GM12873 (cell line): ENCODE measurements at regions not wholly inside any gene's neighbourhood (a gene's known extent, or its start where the extent isn't known, plus 50 kb on each side); places are given as distances from the start of the nearest gene placed in this dataset.

ENCODE experiments used
- TF ChIP-seq, protein P1 (sequence below): IDR thresholded peaks from 2 replicates; pipeline ENCODE4 v1.5.1; 2012; ENCODE audit warnings: low read depth, mild to moderate bottlenecking, moderate library complexity, low read length, control low read depth; ENCODE audit not compliant: insufficient read depth; ENCODE audit errors: missing control alignments

DNA sequence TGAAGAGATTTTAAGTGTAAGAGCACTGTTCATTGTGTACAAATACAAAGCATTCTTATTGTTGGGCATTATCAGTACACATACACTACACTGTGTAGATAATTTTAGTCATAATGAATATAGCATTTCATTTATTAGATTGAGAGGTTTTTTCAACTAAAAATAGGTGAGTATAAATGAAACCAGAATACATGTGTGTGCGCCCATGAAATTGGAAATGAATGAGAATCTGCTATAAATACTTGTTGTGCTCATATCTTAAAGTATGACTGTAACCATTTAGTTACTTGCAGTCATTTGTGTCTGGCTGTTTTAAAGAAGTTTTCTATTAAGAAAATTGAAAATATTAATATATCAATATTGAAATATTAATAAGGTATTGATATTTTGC lies 189.0 kb upstream of the MEF2C start:
- TF ChIP-seq, protein P1, sequence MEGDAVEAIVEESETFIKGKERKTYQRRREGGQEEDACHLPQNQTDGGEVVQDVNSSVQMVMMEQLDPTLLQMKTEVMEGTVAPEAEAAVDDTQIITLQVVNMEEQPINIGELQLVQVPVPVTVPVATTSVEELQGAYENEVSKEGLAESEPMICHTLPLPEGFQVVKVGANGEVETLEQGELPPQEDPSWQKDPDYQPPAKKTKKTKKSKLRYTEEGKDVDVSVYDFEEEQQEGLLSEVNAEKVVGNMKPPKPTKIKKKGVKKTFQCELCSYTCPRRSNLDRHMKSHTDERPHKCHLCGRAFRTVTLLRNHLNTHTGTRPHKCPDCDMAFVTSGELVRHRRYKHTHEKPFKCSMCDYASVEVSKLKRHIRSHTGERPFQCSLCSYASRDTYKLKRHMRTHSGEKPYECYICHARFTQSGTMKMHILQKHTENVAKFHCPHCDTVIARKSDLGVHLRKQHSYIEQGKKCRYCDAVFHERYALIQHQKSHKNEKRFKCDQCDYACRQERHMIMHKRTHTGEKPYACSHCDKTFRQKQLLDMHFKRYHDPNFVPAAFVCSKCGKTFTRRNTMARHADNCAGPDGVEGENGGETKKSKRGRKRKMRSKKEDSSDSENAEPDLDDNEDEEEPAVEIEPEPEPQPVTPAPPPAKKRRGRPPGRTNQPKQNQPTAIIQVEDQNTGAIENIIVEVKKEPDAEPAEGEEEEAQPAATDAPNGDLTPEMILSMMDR, result no peak

DNA sequence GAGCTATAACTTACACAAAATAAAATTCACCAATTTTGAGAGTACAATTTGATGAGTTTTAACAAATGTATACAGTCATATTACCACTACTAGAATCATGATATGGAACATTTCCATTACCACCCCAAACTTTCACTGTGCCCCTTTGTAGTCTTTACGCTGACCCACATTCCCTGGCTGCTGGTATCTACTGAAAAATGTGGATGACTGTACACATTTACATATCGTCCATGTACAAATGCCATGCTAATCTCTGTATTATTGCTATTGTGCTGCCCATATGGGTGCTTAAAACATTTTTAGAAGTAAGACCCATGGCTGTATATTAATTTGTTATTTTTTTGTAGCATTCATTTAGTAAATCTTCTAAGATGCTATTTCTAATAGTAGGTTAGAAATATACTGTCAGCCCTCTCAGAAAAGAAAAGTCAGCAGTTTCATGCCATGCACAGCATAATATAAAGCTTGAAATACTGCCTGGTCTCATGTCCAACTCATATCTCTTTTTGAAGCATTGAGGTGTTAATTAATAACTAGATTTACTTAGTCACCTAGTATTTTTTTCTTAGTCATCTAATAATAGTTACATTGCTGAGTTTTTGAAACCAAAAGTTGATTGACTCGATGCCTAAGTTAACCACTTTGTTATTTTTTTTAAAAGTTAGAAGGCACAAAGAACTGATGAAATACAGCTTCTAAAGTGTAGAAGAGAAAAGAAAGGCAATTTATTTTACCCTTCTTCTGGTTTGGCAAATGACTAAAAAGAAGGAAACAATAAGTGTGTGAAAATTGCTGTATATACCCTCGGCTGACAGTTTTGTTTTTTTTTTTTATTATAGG lies 188.3 kb upstream of the MEF2C start:
- TF ChIP-seq, protein P1, result no peak

DNA sequence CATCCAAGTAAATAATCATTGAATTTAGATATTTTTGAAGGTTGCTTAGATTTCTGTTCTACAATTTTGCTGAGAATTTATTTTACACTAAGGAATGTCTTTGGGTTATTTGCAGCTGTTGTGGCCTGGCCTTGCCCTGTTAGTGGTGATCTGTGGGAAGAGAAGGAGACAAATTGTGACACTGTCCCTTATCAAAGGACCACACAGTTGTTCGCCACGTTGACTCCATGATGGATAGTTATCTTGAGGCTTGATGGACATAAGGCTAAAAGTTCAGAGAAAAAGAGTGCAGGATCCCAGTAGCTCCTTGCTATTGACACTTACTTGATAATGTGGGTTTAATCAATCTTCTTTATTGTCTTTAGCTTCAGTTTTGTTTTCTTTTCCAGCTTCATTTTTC lies 186.6 kb upstream of the MEF2C start:
- TF ChIP-seq, protein P1, result no peak

DNA sequence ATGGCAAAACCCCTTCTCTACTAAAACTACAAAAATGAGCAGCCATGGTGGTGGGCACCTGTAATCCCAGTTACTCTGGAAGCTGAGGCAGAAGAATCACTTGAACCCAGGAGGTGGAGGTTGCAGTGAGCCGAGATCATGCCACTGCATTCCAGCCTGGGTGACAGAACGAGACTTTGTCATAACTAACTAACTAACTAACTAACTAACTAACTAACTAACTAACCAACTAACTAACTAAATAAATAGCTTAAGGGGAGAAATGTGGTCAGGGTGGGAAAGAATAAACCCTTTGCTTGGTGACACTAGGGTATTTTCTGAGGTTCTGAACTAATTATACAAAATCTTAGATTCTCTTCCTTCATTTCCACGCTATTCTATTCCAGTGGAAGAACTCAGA lies 184.4 kb upstream of the MEF2C start:
- TF ChIP-seq, protein P1, result no peak

DNA sequence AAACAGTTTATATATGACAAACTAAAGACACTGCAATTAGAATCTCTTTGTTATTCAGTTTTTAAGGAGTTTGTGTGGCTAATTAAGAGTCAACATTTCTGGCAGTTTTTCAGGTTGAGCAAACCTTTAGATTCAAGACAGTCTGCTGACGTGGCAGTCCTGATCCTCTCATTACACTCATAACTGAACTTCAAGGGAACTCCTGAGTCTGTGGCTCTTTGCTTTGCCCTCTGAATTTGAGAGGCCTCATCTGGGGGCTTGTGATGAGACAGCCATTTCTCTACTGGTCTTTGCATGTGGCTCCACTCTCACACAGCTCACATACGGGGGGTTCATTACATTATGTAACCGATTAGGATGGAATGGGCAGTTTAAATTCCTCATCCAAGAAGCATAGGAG lies 182.9 kb upstream of the MEF2C start:
- TF ChIP-seq, protein P1, result no peak

DNA sequence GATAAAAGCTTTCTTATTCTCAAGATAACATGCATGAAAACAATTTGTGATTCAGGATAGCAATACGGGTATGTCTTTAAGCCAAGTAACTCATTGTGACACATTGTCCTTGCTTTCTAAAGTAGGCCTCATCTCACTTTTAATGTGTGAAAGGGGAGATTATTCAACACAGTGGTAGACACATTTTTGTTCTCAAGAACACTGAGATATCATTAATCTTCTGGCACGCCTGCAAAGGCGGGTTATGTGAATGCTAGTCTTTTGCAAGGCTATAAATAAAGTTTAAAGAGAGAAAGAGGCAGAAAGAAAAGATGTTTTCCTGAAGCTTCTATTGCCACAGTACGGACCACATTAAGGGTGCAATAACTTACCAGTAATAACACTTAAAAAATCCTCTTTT lies 181.8 kb upstream of the MEF2C start:
- TF ChIP-seq, protein P1, result no peak

DNA sequence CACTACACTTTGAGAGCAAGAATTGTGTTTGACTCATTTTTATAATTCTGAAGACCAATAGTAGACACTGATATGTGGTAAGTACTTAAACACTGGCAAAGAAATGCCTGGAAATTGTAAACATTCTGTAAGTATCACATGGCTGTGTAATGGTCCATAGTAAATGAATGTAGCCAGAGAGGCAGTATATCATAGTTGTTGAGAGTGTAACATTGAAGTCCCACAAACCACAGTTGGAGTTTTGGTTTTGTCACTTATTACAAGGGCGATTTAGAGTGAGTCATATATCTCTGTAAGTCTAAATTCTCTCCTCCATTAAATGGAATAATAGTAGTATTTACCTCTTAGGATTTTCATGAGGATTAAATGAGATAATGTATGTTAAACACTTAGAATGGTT lies 181.1 kb upstream of the MEF2C start:
- TF ChIP-seq, protein P1, result no peak
